ENCODE measurements at regions not wholly inside any gene's neighbourhood (a gene's known extent, or its start where the extent isn't known, plus 50 kb on each side); places are given as distances from the start of the nearest gene placed in this dataset.
"Not testable (repeated sequence)": the region's sequence is repeated elsewhere in the genome, so short reads cannot be mapped to it uniquely, and the experiment has no call there.

GRCh38 chr11:109965445-109965844, 127.7 kb upstream of the ZC3H12C start:
- not testable (repeated sequence) for TF ChIP-seq CTCF (IDR thresholded peaks at IDR 0.05; ENCODE audit: low read length); EZH2 (optimal IDR thresholded peaks at IDR 0.05; ENCODE audit: low read depth, low read length)
